Nephron (organoid): ENCODE measurements at regions not wholly inside any gene's neighbourhood (a gene's known extent, or its start where the extent isn't known, plus 50 kb on each side); places are given as distances from the start of the nearest gene placed in this dataset.
A peak's percentile ranks its signal among the peaks of the same experiment; 100 is the strongest.

Experiments used
- H3K27ac Mint-ChIP-seq, 3 experiments: 2 replicates each; pipeline ENCODE4 v1.8.0; 2020; ENCODE audit warnings: mixed read lengths in 3 of 3, mild to moderate bottlenecking in 2 of 3, moderate library complexity in 1 of 3
- H3K27me3 Mint-ChIP-seq: 2 replicates; pipeline ENCODE4 v1.8.0; 2021; ENCODE audit warnings: low read depth, mild to moderate bottlenecking, moderate library complexity, mixed read lengths
- H3K36me3 Mint-ChIP-seq: 2 replicates; pipeline ENCODE4 v1.8.0; 2020; ENCODE audit warnings: low read depth, mixed read lengths
- H3K4me1 Mint-ChIP-seq: 2 replicates; pipeline ENCODE4 v1.8.0; 2020; ENCODE audit warnings: mixed read lengths
- H3K4me3 Mint-ChIP-seq, 3 experiments: 2 replicates each; pipeline ENCODE4 v1.8.0; 2020; ENCODE audit warnings: mild to moderate bottlenecking in 3 of 3, mixed read lengths in 3 of 3, moderate library complexity in 2 of 3
- H3K9me3 Mint-ChIP-seq: 2 replicates; pipeline ENCODE4 v1.8.0; 2020; ENCODE audit warnings: mixed read lengths
- TF ChIP-seq, protein P1 (sequence below), 3 experiments: fragments of 200-600 bp; sonication (generic); IDR thresholded peaks; one replicate each; pipeline ENCODE4 v1.5.0; 2021; ENCODE audit warnings: antibody characterized with exemption in 3 of 3; ENCODE audit not compliant: unreplicated experiment in 3 of 3

DNA sequence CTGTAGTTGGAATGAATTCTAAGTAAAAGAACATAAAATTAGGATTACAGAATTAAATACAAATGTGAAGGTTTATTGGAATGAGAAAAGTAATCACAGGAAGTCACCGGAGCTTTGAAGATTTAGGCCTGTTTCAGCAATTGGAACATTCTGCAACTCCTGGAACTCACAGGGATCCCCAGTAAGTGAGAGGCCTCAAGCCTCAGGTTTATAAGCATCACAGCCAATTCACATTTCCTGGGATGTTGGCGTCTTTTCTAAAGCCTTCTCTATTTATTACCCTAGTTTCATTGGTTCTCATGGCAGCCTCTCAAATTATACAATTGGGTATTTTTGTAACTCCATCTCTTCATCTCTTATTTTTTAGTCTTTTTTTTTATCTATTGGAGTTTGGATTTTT lies 90.4 kb upstream of the HIVEP1 start:
- TF ChIP-seq, protein P1, sequence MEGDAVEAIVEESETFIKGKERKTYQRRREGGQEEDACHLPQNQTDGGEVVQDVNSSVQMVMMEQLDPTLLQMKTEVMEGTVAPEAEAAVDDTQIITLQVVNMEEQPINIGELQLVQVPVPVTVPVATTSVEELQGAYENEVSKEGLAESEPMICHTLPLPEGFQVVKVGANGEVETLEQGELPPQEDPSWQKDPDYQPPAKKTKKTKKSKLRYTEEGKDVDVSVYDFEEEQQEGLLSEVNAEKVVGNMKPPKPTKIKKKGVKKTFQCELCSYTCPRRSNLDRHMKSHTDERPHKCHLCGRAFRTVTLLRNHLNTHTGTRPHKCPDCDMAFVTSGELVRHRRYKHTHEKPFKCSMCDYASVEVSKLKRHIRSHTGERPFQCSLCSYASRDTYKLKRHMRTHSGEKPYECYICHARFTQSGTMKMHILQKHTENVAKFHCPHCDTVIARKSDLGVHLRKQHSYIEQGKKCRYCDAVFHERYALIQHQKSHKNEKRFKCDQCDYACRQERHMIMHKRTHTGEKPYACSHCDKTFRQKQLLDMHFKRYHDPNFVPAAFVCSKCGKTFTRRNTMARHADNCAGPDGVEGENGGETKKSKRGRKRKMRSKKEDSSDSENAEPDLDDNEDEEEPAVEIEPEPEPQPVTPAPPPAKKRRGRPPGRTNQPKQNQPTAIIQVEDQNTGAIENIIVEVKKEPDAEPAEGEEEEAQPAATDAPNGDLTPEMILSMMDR (IDR thresholded peaks at IDR 0.05; ENCODE audit: unreplicated experiment in 3 of 3), result no peak
- Mint-ChIP-seq H3K27ac (no peak overlapping the region), H3K4me1 (peaks cover 23% of the 10 kb centered on the region), H3K9me3 (no peaks in the 10 kb centered on the region), H3K27me3 (peaks cover 7% of the 10 kb centered on the region), H3K36me3 (no peaks in the 10 kb centered on the region), H3K4me3 (no peak overlapping the region)

DNA sequence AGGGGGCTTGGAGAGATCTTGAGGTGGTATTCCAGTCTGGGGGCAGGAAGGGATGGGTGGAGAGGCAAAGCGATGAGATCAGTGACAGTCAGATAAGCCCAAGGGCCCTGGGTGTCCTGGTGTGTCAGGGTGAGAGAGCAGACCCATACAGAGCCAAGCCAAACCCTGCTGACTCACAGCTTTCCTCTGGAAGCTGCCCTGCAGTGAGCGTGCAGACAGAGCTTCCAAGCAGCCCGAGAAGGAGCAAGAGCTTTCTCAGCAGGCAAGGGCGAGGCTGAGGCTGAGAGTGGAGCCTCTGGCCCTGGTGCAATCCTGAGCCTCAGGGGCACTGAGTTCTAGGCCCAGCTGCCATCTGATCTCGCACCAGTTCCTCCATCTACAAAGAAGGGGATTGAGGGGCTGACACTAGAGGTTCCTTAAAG lies 91.1 kb upstream of the HIVEP1 start:
- peak overlapping the region in 1 of 3 experiments; percentile 48 for H3K27ac Mint-ChIP-seq
- H3K4me1 Mint-ChIP-seq, result peaks cover 23% of the 10 kb centered on the region
- no peaks in the 10 kb centered on the region for H3K36me3 Mint-ChIP-seq
- peaks cover 10% of the 10 kb centered on the region for H3K27me3 Mint-ChIP-seq
- TF ChIP-seq, protein P1 (IDR thresholded peaks at IDR 0.05; ENCODE audit: unreplicated experiment in 3 of 3), result no peak
- H3K9me3 Mint-ChIP-seq, result no peaks in the 10 kb centered on the region
- H3K4me3 Mint-ChIP-seq, result no peak overlapping the region

DNA sequence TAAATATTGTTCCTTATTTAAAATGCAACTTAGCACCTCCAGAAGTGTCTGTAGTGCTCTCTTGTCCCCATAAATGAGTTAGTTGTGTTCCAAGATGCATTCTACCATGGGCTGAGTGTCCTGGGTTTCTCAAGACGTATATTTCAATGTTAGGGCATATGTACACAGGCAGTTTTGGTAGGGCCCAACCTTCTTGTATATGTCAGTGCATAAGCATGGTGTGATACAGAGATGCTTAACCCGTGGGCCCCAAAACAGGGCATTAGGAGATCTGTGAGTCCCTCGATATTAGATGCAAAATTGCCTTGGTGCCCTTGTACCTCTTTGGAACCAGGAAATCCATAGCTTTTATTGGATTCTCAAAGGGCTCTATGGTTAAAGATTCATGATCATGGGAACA lies 91.5 kb upstream of the HIVEP1 start:
- Mint-ChIP-seq H3K4me1 (peaks cover 23% of the 10 kb centered on the region), H3K27me3 (peaks cover 7% of the 10 kb centered on the region), H3K36me3 (no peaks in the 10 kb centered on the region), H3K9me3 (no peaks in the 10 kb centered on the region), H3K27ac (peak overlapping the region in 1 of 3 experiments; percentile 48), H3K4me3 (no peak overlapping the region)
- TF ChIP-seq, protein P1 (IDR thresholded peaks at IDR 0.05; ENCODE audit: unreplicated experiment in 3 of 3), result no peak

DNA sequence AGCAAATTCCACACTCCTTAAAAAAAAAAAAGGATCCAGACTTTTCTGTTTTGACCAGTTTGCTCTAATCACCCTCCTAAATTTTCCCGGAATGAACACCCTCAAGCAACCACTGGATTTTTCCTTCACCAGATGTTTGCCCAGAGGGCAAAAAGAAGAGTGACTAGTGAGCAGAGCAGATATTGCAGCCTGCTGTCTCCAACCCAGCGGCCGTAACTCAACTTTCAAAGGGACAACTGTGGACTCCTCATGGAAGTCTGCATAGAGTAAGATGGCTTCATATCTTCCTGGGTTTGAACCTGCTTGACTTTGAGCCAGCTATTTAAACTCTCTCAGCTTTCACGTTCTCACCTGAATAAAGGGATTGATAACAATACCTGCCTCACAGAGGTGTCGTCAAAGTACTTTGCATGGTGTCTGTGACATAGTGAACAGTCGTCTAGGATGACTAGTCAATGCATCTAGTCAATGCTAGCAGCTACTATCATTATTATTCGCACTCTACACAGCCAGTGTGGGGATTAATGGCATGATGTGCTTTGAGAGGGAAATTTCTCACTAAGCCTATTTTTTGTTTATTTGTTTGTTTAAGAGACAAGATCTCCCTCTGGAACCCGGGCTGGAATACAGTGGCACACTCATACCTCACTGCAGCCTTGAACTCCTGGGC lies 92.2 kb upstream of the HIVEP1 start:
- Mint-ChIP-seq H3K9me3 (no peaks in the 10 kb centered on the region), H3K27me3 (peaks cover 7% of the 10 kb centered on the region), H3K27ac (peak overlapping the region in 1 of 3 experiments; percentile 48), H3K4me3 (no peak overlapping the region), H3K36me3 (no peaks in the 10 kb centered on the region), H3K4me1 (peaks cover 23% of the 10 kb centered on the region)
- TF ChIP-seq, protein P1 (IDR thresholded peaks at IDR 0.05; ENCODE audit: unreplicated experiment in 3 of 3), result no peak

DNA sequence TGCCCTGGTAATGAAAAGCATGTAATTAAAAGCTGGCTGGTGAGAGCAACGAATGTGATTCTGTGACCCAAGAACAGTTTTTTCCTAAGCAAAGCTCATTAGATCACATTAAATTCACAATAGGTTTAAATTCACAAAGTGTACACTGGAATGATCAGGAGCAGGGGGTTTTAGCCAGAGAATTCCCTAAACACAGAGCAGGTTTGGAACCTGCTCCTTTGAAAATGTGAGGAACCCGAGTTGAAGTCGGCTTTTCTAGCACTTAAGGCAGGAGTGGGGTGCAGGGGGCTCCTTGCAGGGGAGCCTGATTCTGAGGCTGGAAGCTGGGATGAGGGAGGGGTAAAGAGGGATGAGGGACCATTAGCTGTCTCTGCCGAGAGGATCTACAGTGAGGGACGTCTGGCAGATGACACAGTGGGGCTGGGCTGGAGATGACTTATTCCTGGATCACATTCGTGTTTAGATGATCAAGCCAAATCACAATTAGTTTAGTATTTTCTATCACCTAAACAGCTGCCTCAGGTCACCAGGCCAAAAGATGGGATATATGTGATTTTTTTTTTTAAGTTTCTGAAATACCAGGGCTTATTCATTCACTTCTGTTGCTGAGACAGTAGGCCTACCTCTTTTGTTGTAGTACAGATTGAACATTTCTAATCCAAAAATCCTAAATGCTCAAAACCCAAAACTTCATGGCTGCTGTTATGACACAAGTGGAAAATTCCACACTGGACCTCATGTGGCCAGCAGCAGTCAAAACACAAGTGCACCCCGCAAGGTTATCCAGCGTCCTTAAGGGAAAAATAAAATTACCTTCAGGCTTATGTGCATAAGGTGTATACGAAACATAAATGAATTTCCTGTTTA lies 93.1 kb upstream of the HIVEP1 start:
- Mint-ChIP-seq H3K27me3 (peaks cover 7% of the 10 kb centered on the region), H3K9me3 (no peaks in the 10 kb centered on the region)

More for the DNA sequence above, 93.1 kb upstream of the HIVEP1 start:
- Mint-ChIP-seq H3K4me1 (peaks cover 23% of the 10 kb centered on the region), H3K27ac (peak overlapping the region; percentile 74 to 87 (median 82)), H3K36me3 (no peaks in the 10 kb centered on the region), H3K4me3 (peak overlapping the region in 1 of 3 experiments; percentile 15)
- TF ChIP-seq, protein P1 (IDR thresholded peaks at IDR 0.05; ENCODE audit: unreplicated experiment in 3 of 3), result no peak
